BLaER1 treated with 17β-estradiol and CSF1 and Interleukin-3, amounts not matched to agents 10 nM and 100 nM (cell line): ENCODE measurements at regions not wholly inside any gene's neighbourhood (a gene's known extent, or its start where the extent isn't known, plus 50 kb on each side); places are given as distances from the start of the nearest gene placed in this dataset.

ENCODE experiments used
- H3K27ac ChIP-seq, 11 experiments: shearing (Covaris generic); formaldehyde crosslinking; 2 replicates each; pipeline ENCODE4 v1.8.1; 2022
- H3K27me3 ChIP-seq, 11 experiments: shearing (Covaris generic); formaldehyde crosslinking; 2 replicates each; pipeline ENCODE4 v1.8.1; 2022
- H3K36me3 ChIP-seq, 11 experiments: shearing (Covaris generic); formaldehyde crosslinking; 2 replicates each; pipeline ENCODE4 v1.8.1; 2022
- H3K4me1 ChIP-seq, 10 experiments: shearing (Covaris generic); formaldehyde crosslinking; 2 replicates each; pipeline ENCODE4 v1.8.1; 2022
- H3K4me2 ChIP-seq, 11 experiments: shearing (Covaris generic); formaldehyde crosslinking; 2 replicates each; pipeline ENCODE4 v1.8.1; 2022
- H3K4me3 ChIP-seq, 10 experiments: shearing (Covaris generic); formaldehyde crosslinking; 2 replicates each; pipeline ENCODE4 v1.8.1; 2022
- H3K9ac ChIP-seq, 11 experiments: shearing (Covaris generic); formaldehyde crosslinking; 2 replicates each; pipeline ENCODE4 v1.8.1; 2022
- H3K9me3 ChIP-seq, 11 experiments: shearing (Covaris generic); formaldehyde crosslinking; replicated peaks in 1 of 11; 2 replicates each; pipeline ENCODE4 v1.8.1; 2022
- H4K20me1 ChIP-seq, 11 experiments: shearing (Covaris generic); formaldehyde crosslinking; 2 replicates each; pipeline ENCODE4 v1.8.1; 2022
- Cebpa-rat ChIP-seq, 11 experiments: shearing (Covaris generic); IDR thresholded peaks; 2 replicates each; pipeline ENCODE4 v1.8.1; 2022

DNA sequence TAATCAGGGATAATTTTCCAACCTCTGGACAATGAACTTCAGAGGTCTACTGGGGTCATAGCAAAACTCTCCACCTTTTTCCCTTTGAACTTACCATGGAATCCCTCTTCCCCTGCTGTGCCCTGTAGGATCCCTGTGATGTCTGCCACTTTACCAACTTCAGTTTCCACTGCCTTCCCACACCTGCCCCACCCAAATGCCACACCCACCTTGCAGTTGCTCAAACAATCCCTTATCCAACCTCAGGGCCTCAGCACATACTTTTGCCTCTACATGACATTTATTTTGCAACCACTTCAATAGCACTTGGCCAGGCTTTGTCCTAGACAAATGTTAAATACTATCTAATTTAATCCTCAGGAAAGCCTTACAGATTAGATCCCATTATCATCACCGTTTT, 463.7 kb upstream of the WWC1 start:
- no peak for TF ChIP-seq Cebpa-rat (IDR thresholded peaks at IDR 0.05)
- no peaks in the 10 kb centered on the region for H3K27me3 ChIP-seq

GRCh38 chr5:167831754-167832504, 459.5 kb upstream of the WWC1 start:
- peaks cover 0 to 3% (median 0%) of the 10 kb centered on the region in 11 experiments; a peak in 1 of 22 replicates for H3K9me3 ChIP-seq
- no peaks in the 10 kb centered on the region for H4K20me1 ChIP-seq
- no peak overlapping the region for H3K4me3 ChIP-seq
- H3K9ac ChIP-seq = no peak overlapping the region
- no peak for TF ChIP-seq Cebpa-rat (IDR thresholded peaks at IDR 0.05)
- peaks cover 0 to 28% (median 0%) of the 10 kb centered on the region in 11 experiments; a peak in 6 of 22 replicates for H3K36me3 ChIP-seq
- no peak overlapping the region for H3K27ac ChIP-seq
- H3K4me2 ChIP-seq = no peak overlapping the region
- no peaks in the 10 kb centered on the region for H3K27me3 ChIP-seq
- peaks cover 0 to 8% (median 0%) of the 10 kb centered on the region in 10 experiments; a peak in 3 of 20 replicates for H3K4me1 ChIP-seq

More for the DNA sequence above, 463.7 kb upstream of the WWC1 start:
- no peak overlapping the region for H3K4me3 ChIP-seq
- H3K27ac ChIP-seq = no peak overlapping the region
- H3K4me1 ChIP-seq = peaks cover 0 to 8% (median 0%) of the 10 kb centered on the region in 10 experiments; a peak in 2 of 20 replicates
- no peaks in the 10 kb centered on the region for H3K9me3 ChIP-seq
- no peak overlapping the region for H3K4me2 ChIP-seq
- no peaks in the 10 kb centered on the region for H4K20me1 ChIP-seq
- H3K9ac ChIP-seq = no peak overlapping the region
- peaks cover 0 to 40% (median 0%) of the 10 kb centered on the region in 11 experiments; a peak in 4 of 22 replicates for H3K36me3 ChIP-seq

DNA sequence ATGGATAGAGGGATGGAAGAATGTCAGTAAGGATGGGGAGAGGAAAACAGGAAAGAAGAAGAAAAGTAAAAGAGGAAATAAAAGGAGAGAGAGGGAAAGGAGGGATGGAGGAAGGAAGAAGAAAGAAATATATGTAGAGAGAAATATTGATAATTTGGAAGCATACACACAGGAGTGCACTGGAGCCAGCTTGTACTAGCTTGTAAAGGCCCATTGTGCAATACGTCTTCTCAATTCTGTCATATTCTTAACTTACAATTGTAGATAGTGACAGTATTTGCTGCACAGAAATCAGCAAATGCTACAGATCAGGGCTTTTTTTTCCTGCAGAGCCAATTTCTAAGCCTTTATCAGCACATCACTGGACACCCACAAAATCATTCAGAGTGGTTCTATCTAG, 458.8 kb upstream of the WWC1 start:
- Histone ChIP-seq H4K20me1 (no peaks in the 10 kb centered on the region), H3K4me1 (peaks cover 0 to 8% (median 0%) of the 10 kb centered on the region in 10 experiments; a peak in 3 of 20 replicates), H3K27ac (no peak overlapping the region), H3K36me3 (peaks cover 0 to 28% (median 0%) of the 10 kb centered on the region in 11 experiments; a peak in 6 of 22 replicates), H3K4me2 (no peak overlapping the region), H3K27me3 (no peaks in the 10 kb centered on the region), H3K9ac (no peak overlapping the region), H3K9me3 (peaks cover 0 to 3% (median 0%) of the 10 kb centered on the region in 11 experiments; a peak in 1 of 22 replicates), H3K4me3 (no peak overlapping the region)
- no peak for TF ChIP-seq Cebpa-rat (IDR thresholded peaks at IDR 0.05)

GRCh38 chr5:167833456-167833855, 458.0 kb upstream of the WWC1 start:
- H3K4me3 ChIP-seq = no peak overlapping the region
- no peaks in the 10 kb centered on the region for H3K27me3 ChIP-seq
- no peak for TF ChIP-seq Cebpa-rat (IDR thresholded peaks at IDR 0.05)
- H4K20me1 ChIP-seq = no peaks in the 10 kb centered on the region
- H3K4me1 ChIP-seq = peaks cover 0 to 8% (median 0%) of the 10 kb centered on the region in 10 experiments; a peak in 3 of 20 replicates
- H3K9ac ChIP-seq = no peak overlapping the region
- no peak overlapping the region for H3K27ac ChIP-seq
- peaks cover 0 to 3% (median 0%) of the 10 kb centered on the region in 11 experiments; a peak in 1 of 22 replicates for H3K9me3 ChIP-seq
- H3K4me2 ChIP-seq = no peak overlapping the region
- peaks cover 0 to 28% (median 0%) of the 10 kb centered on the region in 11 experiments; a peak in 6 of 22 replicates for H3K36me3 ChIP-seq

GRCh38 chr5:167835146-167835545, 456.3 kb upstream of the WWC1 start:
- H3K4me1 ChIP-seq = peaks cover 0 to 8% (median 0%) of the 10 kb centered on the region in 10 experiments; a peak in 3 of 20 replicates
- no peak overlapping the region for H3K4me2 ChIP-seq
- no peak for TF ChIP-seq Cebpa-rat (IDR thresholded peaks at IDR 0.05)
- H3K9ac ChIP-seq = no peak overlapping the region
- H4K20me1 ChIP-seq = no peaks in the 10 kb centered on the region
- no peak overlapping the region for H3K27ac ChIP-seq
- peaks cover 0 to 3% (median 0%) of the 10 kb centered on the region in 11 experiments; a peak in 1 of 22 replicates for H3K9me3 ChIP-seq
- H3K36me3 ChIP-seq = peaks cover 0 to 21% (median 0%) of the 10 kb centered on the region in 11 experiments; a peak in 5 of 22 replicates
- H3K27me3 ChIP-seq = no peaks in the 10 kb centered on the region
- no peak overlapping the region for H3K4me3 ChIP-seq

DNA sequence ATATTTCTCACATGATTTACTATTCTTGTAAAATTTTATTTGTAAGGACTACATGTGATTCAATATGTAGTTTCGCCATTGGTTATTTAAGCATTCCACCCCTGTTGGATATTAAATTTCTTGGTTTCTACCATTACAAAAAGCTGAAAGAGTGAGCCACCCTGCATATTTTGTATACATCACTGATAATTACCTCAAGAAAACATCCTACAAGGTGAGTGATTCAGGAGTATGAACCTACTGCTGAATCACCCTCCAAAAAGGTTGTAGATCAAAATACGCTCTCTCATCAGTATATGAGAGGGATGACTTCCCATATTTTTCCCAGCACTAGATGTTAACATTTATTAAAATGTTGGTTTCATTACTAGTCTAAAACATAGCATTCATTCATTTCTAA, 454.3 kb upstream of the WWC1 start:
- Histone ChIP-seq H3K4me1 (peaks cover 0 to 5% (median 0%) of the 10 kb centered on the region in 10 experiments; a peak in 1 of 20 replicates), H3K27ac (no peak overlapping the region), H4K20me1 (no peaks in the 10 kb centered on the region), H3K27me3 (no peaks in the 10 kb centered on the region), H3K9me3 (peaks cover 0 to 3% (median 0%) of the 10 kb centered on the region in 11 experiments; a peak in 1 of 22 replicates), H3K36me3 (peaks cover 0 to 31% (median 0%) of the 10 kb centered on the region in 11 experiments; a peak in 5 of 22 replicates), H3K9ac (no peak overlapping the region), H3K4me3 (no peak overlapping the region), H3K4me2 (no peak overlapping the region)
- TF ChIP-seq Cebpa-rat (IDR thresholded peaks at IDR 0.05) = no peak

DNA sequence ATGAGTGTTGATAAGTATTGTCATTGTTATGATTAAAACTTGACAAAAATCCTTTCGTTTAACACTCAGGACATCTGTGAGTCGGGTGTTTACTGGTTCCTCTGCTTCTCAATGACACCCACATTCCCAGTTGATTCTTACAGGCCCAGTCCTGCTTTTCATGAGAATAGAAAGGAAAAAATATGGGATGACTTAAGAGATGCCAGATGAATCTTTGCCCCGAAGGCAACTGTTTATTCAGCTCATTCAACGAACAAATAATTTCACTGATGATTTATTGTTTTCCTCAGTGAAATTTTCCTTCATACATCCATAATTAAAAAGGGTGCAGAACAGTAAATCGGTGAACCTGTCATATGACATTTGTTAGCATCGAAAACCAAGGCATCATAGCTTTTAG, 452.4 kb upstream of the WWC1 start:
- Histone ChIP-seq H3K27ac (no peak overlapping the region), H3K9ac (no peak overlapping the region)
- TF ChIP-seq Cebpa-rat (IDR thresholded peaks at IDR 0.05) = no peak

GRCh38 chr5:167840527-167841130, 450.8 kb upstream of the WWC1 start:
- H3K4me3 ChIP-seq = no peak overlapping the region
- no peak for TF ChIP-seq Cebpa-rat (IDR thresholded peaks at IDR 0.05)
- no peaks in the 10 kb centered on the region for H4K20me1 ChIP-seq
- H3K36me3 ChIP-seq = peaks cover 0 to 19% (median 0%) of the 10 kb centered on the region in 11 experiments; a peak in 3 of 22 replicates
- no peak overlapping the region for H3K4me2 ChIP-seq
- no peaks in the 10 kb centered on the region for H3K9me3 ChIP-seq
- no peak overlapping the region for H3K27ac ChIP-seq
- no peaks in the 10 kb centered on the region for H3K27me3 ChIP-seq
- H3K9ac ChIP-seq = no peak overlapping the region
- H3K4me1 ChIP-seq = peaks cover 0 to 8% (median 2%) of the 10 kb centered on the region in 10 experiments; a peak in 5 of 20 replicates

More for the DNA sequence above, 452.4 kb upstream of the WWC1 start:
- Histone ChIP-seq H3K4me1 (peaks cover 0 to 7% (median 0%) of the 10 kb centered on the region in 10 experiments; a peak in 5 of 20 replicates), H3K36me3 (peaks cover 0 to 26% (median 0%) of the 10 kb centered on the region in 11 experiments; a peak in 3 of 22 replicates), H3K27me3 (no peaks in the 10 kb centered on the region), H3K4me3 (no peak overlapping the region), H4K20me1 (no peaks in the 10 kb centered on the region), H3K9me3 (no peaks in the 10 kb centered on the region), H3K4me2 (no peak overlapping the region)
